ENCODE measurements at regions not wholly inside any gene's neighbourhood (a gene's known extent, or its start where the extent isn't known, plus 50 kb on each side); places are given as distances from the start of the nearest gene placed in this dataset.

DNA sequence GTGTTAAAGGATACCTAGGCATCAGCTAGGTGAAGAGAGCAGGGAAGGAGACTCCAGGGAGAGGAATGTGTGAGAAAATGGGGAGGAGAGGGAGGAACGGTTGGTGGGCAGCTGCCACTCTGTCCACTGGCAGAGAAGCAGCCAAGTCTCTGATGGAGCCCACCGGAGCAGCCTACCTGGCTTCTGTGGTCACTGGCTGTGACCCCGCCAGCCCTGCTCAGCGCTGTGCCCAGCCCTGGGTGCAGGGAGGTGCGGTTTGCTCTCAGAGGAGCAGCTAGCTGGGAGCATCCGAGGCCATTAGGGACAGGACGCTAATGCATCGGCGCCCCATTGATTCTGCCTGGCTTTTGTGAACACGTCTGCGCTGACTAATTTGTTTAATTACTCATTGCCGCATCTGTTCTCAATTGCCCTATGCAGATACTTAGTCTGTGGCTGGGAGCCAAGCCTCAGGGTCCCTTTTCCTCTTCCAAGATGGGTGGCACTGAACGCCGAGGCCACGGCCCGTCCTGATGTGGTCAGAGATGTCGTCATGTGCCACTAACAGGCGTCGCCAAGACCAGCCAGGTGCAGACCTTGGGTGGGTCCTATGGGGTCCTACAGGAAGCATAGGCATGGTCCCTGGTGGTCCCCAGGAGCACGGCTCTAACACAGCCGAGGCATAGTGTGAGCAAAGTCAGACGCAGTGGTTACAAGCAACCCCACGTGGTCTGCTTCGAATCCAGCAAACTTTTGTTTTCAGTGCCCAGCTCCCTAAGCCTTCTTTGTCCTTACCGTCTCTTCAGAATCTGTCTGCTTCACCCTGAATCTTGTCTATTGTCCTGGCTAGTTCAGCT, 82.0 kb downstream of the RRM2 start:
- peak; percentile 24 for DNase-seq
- Histone ChIP-seq H2BK5ac (ENCODE audit: insufficient read length, low read length) (no peak overlapping the region), H4K91ac (ENCODE audit: insufficient read length, low read depth, low read length) (no peak overlapping the region), H3K9me3 (ENCODE audit: control insufficient read depth, low read depth, low read length) (no peaks in the 10 kb centered on the region), H3K4me1 (ENCODE audit: insufficient read depth, low read length) (no peaks in the 10 kb centered on the region), H3K14ac (ENCODE audit: insufficient read depth, low read length) (no peak overlapping the region), H3K23me2 (ENCODE audit: insufficient read length, low read depth, low read length, poor library complexity, severe bottlenecking) (no peaks in the 10 kb centered on the region), H4K5ac (ENCODE audit: insufficient read length, low read depth, low read length) (no peak overlapping the region), H4K20me1 (ENCODE audit: control insufficient read depth, insufficient read depth, insufficient read length) (no peaks in the 10 kb centered on the region), H3K27me3 (ENCODE audit: insufficient read depth, low read length) (no peaks in the 10 kb centered on the region), H2BK120ac (ENCODE audit: low read depth, low read length, poor library complexity, severe bottlenecking) (no peak overlapping the region), H3K9ac (ENCODE audit: extremely low read depth, insufficient read length, low read length) (no peak overlapping the region), H3T11ph (ENCODE audit: low read length) (no peak overlapping the region), H2BK20ac (ENCODE audit: low read depth, low read length, poor library complexity, severe bottlenecking) (no peak overlapping the region), H2BK15ac (ENCODE audit: low read depth, low read length) (no peak overlapping the region), H4K8ac (replicated peaks; ENCODE audit: insufficient read length, low read depth, low read length) (no peak overlapping the region), H3K79me1 (ENCODE audit: insufficient read depth, low read depth, low read length, poor library complexity, severe bottlenecking) (no peaks in the 10 kb centered on the region), H3K4ac (ENCODE audit: low read depth, low read length) (no peak overlapping the region), H3K4me2 (ENCODE audit: insufficient read depth, insufficient read length, low read length) (no peak overlapping the region), H2AFZ (ENCODE audit: low read length) (no peak overlapping the region), H3K79me2 (ENCODE audit: insufficient read depth, low read length) (no peaks in the 10 kb centered on the region), H2BK12ac (ENCODE audit: insufficient read length, low read depth, low read length) (no peak overlapping the region), H3K27ac (ENCODE audit: insufficient read length, low read depth, low read length) (no peak overlapping the region), H3K56ac (ENCODE audit: insufficient read length, low read depth, low read length) (no peak overlapping the region), H3K18ac (ENCODE audit: insufficient read length, low read depth, low read length) (no peak overlapping the region), H2AK5ac (ENCODE audit: insufficient read length, low read length) (no peak overlapping the region), H3K23ac (ENCODE audit: insufficient read length, low read depth, low read length) (no peak overlapping the region)
- no peaks in the 10 kb centered on the region for H3K4me1 Mint-ChIP-seq
- H3K9me3 Mint-ChIP-seq = no peaks in the 10 kb centered on the region
- TF ChIP-seq, protein P1, sequence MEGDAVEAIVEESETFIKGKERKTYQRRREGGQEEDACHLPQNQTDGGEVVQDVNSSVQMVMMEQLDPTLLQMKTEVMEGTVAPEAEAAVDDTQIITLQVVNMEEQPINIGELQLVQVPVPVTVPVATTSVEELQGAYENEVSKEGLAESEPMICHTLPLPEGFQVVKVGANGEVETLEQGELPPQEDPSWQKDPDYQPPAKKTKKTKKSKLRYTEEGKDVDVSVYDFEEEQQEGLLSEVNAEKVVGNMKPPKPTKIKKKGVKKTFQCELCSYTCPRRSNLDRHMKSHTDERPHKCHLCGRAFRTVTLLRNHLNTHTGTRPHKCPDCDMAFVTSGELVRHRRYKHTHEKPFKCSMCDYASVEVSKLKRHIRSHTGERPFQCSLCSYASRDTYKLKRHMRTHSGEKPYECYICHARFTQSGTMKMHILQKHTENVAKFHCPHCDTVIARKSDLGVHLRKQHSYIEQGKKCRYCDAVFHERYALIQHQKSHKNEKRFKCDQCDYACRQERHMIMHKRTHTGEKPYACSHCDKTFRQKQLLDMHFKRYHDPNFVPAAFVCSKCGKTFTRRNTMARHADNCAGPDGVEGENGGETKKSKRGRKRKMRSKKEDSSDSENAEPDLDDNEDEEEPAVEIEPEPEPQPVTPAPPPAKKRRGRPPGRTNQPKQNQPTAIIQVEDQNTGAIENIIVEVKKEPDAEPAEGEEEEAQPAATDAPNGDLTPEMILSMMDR (conservative IDR thresholded peaks at IDR 0.05) = no peak
- WGBS (ENCODE audit: extremely low coverage, insufficient read length, low lambda C conversion rate) = no CpG with 5 or more reads among the region's 25 CpGs
- H3K27me3 Mint-ChIP-seq (ENCODE audit: low read depth) = peaks cover 8% of the 10 kb centered on the region
- peaks cover 2 to 9% (median 4%) of the 10 kb centered on the region in 3 experiments; a peak in 5 of 7 replicates for H3K36me3 Mint-ChIP-seq (ENCODE audit: insufficient read depth in 1 of 3, low read depth in 3 of 3)
- H3K27ac Mint-ChIP-seq = no peak overlapping the region; a peak in 1 of 7 replicates
- H3K4me3 Mint-ChIP-seq = no peak overlapping the region
